ENCODE measurements at regions not wholly inside any gene's neighbourhood (a gene's known extent, or its start where the extent isn't known, plus 50 kb on each side); places are given as distances from the start of the nearest gene placed in this dataset.

- Mint-ChIP-seq H3K4me1 (no peaks in the 10 kb centered on the region), H3K4me3 (no peak overlapping the region), H3K36me3 (no peaks in the 10 kb centered on the region), H3K27ac (no peak overlapping the region), H3K9me3 (no peaks in the 10 kb centered on the region), H3K27me3 (peaks cover 10% of the 10 kb centered on the region)
These were observed 141.4 kb downstream of the PMP22 start for GRCh38 chr17:15123593-15124263.

- H3K9me3 Mint-ChIP-seq, result no peaks in the 10 kb centered on the region
- peaks cover 12% of the 10 kb centered on the region for H3K27me3 Mint-ChIP-seq
- no peak overlapping the region for H3K27ac Mint-ChIP-seq
- H3K36me3 Mint-ChIP-seq, result no peaks in the 10 kb centered on the region
- H3K4me1 Mint-ChIP-seq, result no peaks in the 10 kb centered on the region
- no peak overlapping the region for H3K4me3 Mint-ChIP-seq
These were observed 142.3 kb downstream of the PMP22 start for GRCh38 chr17:15122857-15123256.

- H3K27me3 Mint-ChIP-seq, result peaks cover 11% of the 10 kb centered on the region
- H3K27ac Mint-ChIP-seq, result no peak overlapping the region
- no peaks in the 10 kb centered on the region for H3K36me3 Mint-ChIP-seq
- H3K4me1 Mint-ChIP-seq, result no peaks in the 10 kb centered on the region
- H3K9me3 Mint-ChIP-seq, result peaks cover 4% of the 10 kb centered on the region
- no peak overlapping the region for H3K4me3 Mint-ChIP-seq
These were observed 143.7 kb downstream of the PMP22 start for GRCh38 chr17:15121426-15121825.

- Mint-ChIP-seq H3K27me3 (peaks cover 9% of the 10 kb centered on the region), H3K4me1 (no peaks in the 10 kb centered on the region), H3K9me3 (peaks cover 9% of the 10 kb centered on the region), H3K36me3 (no peaks in the 10 kb centered on the region), H3K27ac (no peak overlapping the region), H3K4me3 (no peak overlapping the region)
These were observed 145.2 kb downstream of the PMP22 start for GRCh38 chr17:15119968-15120367.

GRCh38 chr17:15117239-15117638, 147.9 kb downstream of the PMP22 start:
- Mint-ChIP-seq H3K27ac (no peak overlapping the region), H3K4me3 (no peak overlapping the region), H3K9me3 (peaks cover 9% of the 10 kb centered on the region), H3K36me3 (no peaks in the 10 kb centered on the region), H3K4me1 (no peaks in the 10 kb centered on the region), H3K27me3 (peaks cover 3% of the 10 kb centered on the region)

GRCh38 chr17:15112846-15113617, 152.1 kb downstream of the PMP22 start:
- no peak overlapping the region for H3K4me3 Mint-ChIP-seq
- peaks cover 9% of the 10 kb centered on the region for H3K9me3 Mint-ChIP-seq
- H3K4me1 Mint-ChIP-seq, result no peaks in the 10 kb centered on the region
- no peak overlapping the region for H3K27ac Mint-ChIP-seq
- no peaks in the 10 kb centered on the region for H3K27me3 Mint-ChIP-seq
- H3K36me3 Mint-ChIP-seq, result no peaks in the 10 kb centered on the region

- no peak overlapping the region for H3K4me3 Mint-ChIP-seq
- H3K4me1 Mint-ChIP-seq, result no peaks in the 10 kb centered on the region
- H3K27ac Mint-ChIP-seq, result no peak overlapping the region
- H3K27me3 Mint-ChIP-seq, result no peaks in the 10 kb centered on the region
- no peaks in the 10 kb centered on the region for H3K36me3 Mint-ChIP-seq
- H3K9me3 Mint-ChIP-seq, result no peaks in the 10 kb centered on the region
These were observed 155.5 kb downstream of the PMP22 start for GRCh38 chr17:15109608-15110007.

- no peak overlapping the region for H3K27ac Mint-ChIP-seq
- no peaks in the 10 kb centered on the region for H3K36me3 Mint-ChIP-seq
- H3K27me3 Mint-ChIP-seq, result no peaks in the 10 kb centered on the region
- H3K4me3 Mint-ChIP-seq, result no peak overlapping the region
- no peaks in the 10 kb centered on the region for H3K4me1 Mint-ChIP-seq
- no peaks in the 10 kb centered on the region for H3K9me3 Mint-ChIP-seq
These were observed 156.1 kb downstream of the PMP22 start for GRCh38 chr17:15108992-15109391.

- no peaks in the 10 kb centered on the region for H3K36me3 Mint-ChIP-seq
- no peak overlapping the region for H3K4me3 Mint-ChIP-seq
- H3K9me3 Mint-ChIP-seq, result peaks cover 3% of the 10 kb centered on the region
- no peaks in the 10 kb centered on the region for H3K4me1 Mint-ChIP-seq
- no peaks in the 10 kb centered on the region for H3K27me3 Mint-ChIP-seq
- H3K27ac Mint-ChIP-seq, result no peak overlapping the region
These were observed 158.6 kb downstream of the PMP22 start for GRCh38 chr17:15106540-15106939.

GRCh38 chr17:15103785-15104184, 161.3 kb downstream of the PMP22 start:
- Mint-ChIP-seq H3K27me3 (no peaks in the 10 kb centered on the region), H3K36me3 (no peaks in the 10 kb centered on the region), H3K4me1 (no peaks in the 10 kb centered on the region), H3K4me3 (no peak overlapping the region), H3K9me3 (peaks cover 3% of the 10 kb centered on the region), H3K27ac (no peak overlapping the region)

- Mint-ChIP-seq H3K4me1 (no peaks in the 10 kb centered on the region), H3K27ac (no peak overlapping the region), H3K4me3 (no peak overlapping the region), H3K27me3 (no peaks in the 10 kb centered on the region), H3K36me3 (no peaks in the 10 kb centered on the region), H3K9me3 (peaks cover 3% of the 10 kb centered on the region)
These were observed 164.0 kb downstream of the PMP22 start for GRCh38 chr17:15101175-15101574.

GRCh38 chr17:15096511-15096910, 168.6 kb downstream of the PMP22 start:
- H3K27me3 Mint-ChIP-seq, result no peaks in the 10 kb centered on the region
- H3K27ac Mint-ChIP-seq, result no peak overlapping the region
- H3K4me1 Mint-ChIP-seq, result no peaks in the 10 kb centered on the region
- H3K4me3 Mint-ChIP-seq, result no peak overlapping the region
- no peaks in the 10 kb centered on the region for H3K36me3 Mint-ChIP-seq
- H3K9me3 Mint-ChIP-seq, result no peaks in the 10 kb centered on the region

GRCh38 chr17:15095935-15096334, 169.2 kb downstream of the PMP22 start:
- Mint-ChIP-seq H3K9me3 (no peaks in the 10 kb centered on the region), H3K27me3 (no peaks in the 10 kb centered on the region), H3K36me3 (no peaks in the 10 kb centered on the region), H3K4me1 (no peaks in the 10 kb centered on the region), H3K4me3 (no peak overlapping the region), H3K27ac (no peak overlapping the region)

GRCh38 chr17:15092762-15093161, 172.4 kb downstream of the PMP22 start:
- Mint-ChIP-seq H3K27me3 (peaks cover 7% of the 10 kb centered on the region), H3K4me1 (no peaks in the 10 kb centered on the region), H3K4me3 (no peak overlapping the region), H3K27ac (no peak overlapping the region), H3K9me3 (no peaks in the 10 kb centered on the region), H3K36me3 (no peaks in the 10 kb centered on the region)

GRCh38 chr17:15092261-15092660, 172.9 kb downstream of the PMP22 start:
- Mint-ChIP-seq H3K36me3 (no peaks in the 10 kb centered on the region), H3K4me3 (no peak overlapping the region), H3K9me3 (no peaks in the 10 kb centered on the region), H3K27me3 (peaks cover 7% of the 10 kb centered on the region), H3K27ac (no peak overlapping the region), H3K4me1 (no peaks in the 10 kb centered on the region)

GRCh38 chr17:15091825-15092224, 173.3 kb downstream of the PMP22 start:
- Mint-ChIP-seq H3K9me3 (no peaks in the 10 kb centered on the region), H3K4me1 (no peaks in the 10 kb centered on the region), H3K27ac (no peak overlapping the region), H3K4me3 (no peak overlapping the region), H3K27me3 (peaks cover 7% of the 10 kb centered on the region), H3K36me3 (no peaks in the 10 kb centered on the region)

Data from activated naive CD4-positive, alpha-beta T cell treated with anti-CD3 and anti-CD28 coated beads, Interleukin-2, amount 50 U/mL, for 24 hours (primary cell).